KBM-7 (cell line): ENCODE measurements at regions not wholly inside any gene's neighbourhood (a gene's known extent, or its start where the extent isn't known, plus 50 kb on each side); places are given as distances from the start of the nearest gene placed in this dataset.
"Not testable (repeated sequence)": the region's sequence is repeated elsewhere in the genome, so short reads cannot be mapped to it uniquely, and the experiment has no call there.

Source experiments
- DNase-seq: peaks from one replicate; pipeline ENCODE4 v3.0.0-alpha.2; 2015
- in situ Hi-C: fragments of 300-500 bp; cut with MboI; formaldehyde crosslinking; loops from 2 replicates; pipeline ENCODE4 v1.14.3; 2020; ENCODE audit warnings: low sequenced_read_pairs, low pct_unique_long_range_greater_than_20kb, mixed read lengths

DNA sequence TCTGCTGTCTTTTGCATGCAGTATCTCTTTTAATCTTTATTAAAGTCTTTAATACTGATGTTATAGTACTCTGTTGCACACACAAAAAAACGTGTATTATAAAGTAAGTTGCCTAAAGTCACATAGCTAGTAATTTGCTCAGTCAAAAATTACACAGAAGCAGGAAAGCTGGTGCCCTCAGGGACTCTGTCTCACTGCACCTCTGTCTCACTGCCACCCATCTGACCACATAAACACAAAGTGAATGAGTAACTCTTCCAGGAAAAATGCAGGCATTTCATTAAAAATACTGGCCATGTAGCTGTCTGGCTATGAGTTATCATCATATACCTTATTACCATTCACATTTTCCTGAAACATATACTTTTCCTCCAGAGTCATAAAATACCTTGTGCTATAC lies 591.7 kb downstream of the CSNK1G3 start:
- DNase-seq: no peak
- in situ Hi-C loops: no loop called here

DNA sequence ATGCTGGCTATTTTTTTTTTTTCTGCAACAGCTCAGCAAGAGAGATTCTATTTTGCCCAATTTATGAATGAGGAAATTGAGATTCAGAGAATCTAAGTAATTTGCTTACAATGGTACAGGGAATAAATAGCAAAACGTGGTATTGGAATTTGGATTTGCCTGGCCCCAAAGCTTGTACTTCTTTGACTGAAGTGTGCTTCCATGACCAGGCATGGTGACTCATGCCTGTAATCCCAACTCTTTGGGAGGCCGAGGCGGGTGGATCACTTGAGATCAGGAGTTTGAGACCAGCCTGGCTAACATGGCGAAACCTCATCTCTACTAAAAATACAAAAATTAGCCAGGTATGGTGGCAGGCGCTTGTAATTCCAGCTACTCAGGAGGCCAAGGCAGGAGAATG lies 591.1 kb downstream of the CSNK1G3 start:
- DNase-seq, in situ Hi-C loops: not testable (repeated sequence)

DNA sequence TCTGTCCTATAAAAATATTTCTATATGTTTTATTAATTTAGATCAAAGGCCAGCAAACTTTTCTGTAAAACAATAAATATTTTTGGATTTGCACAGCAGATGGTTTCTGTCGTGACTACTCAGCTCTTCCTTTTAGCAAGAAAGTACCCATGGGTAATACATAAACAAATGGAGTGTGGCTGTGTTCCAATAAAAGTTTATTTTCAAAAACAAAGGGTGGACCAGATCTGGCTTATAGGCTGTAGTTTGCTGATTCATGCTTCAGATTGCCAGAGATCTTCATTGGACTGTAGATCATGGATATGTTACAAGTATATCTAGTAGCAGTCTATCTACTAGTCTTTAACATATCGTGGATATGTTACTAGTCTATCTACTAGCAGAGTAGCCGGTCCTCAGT lies 590.5 kb downstream of the CSNK1G3 start:
- in situ Hi-C loops: no loop called here
- DNase-seq: no peak

DNA sequence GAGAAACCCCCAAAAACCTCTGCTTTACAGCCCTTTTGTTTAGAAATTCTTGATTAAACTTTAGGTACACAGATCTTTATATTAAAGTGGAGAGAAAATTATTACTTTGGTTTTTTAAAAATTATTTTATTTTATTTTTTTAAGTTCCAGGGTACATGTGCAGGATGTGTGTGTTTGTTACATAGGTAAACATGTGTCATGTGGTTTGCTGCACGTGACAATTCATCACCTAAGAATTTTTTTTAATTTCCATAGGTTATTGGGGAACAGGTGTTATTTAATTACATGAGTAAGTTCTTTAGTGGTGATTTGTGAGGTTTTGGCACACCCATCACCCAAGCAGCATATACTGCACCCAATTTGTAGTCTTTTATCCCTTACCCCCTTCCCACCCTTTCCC lies 581.7 kb downstream of the CSNK1G3 start:
- in situ Hi-C loops: no loop called here
- no peak for DNase-seq

DNA sequence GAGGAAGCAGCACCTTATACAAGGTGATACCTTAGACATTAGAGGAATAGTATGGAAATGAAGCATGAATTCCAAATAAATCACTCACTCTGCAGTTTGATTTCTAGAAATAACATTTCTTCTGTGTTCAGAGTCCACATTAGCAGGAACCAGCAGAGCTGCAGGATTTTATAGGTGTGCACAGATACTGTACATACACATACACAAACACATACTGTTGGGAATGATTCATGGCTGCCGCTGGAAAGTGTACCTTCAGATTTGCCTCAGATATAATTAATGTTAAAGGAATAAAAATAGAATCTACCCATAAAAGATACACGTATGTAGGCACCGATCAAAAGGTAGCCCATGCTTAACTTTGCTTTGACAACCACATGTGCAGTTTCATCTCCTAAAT lies 578.1 kb downstream of the CSNK1G3 start:
- in situ Hi-C loops: no loop called here
- no peak for DNase-seq

DNA sequence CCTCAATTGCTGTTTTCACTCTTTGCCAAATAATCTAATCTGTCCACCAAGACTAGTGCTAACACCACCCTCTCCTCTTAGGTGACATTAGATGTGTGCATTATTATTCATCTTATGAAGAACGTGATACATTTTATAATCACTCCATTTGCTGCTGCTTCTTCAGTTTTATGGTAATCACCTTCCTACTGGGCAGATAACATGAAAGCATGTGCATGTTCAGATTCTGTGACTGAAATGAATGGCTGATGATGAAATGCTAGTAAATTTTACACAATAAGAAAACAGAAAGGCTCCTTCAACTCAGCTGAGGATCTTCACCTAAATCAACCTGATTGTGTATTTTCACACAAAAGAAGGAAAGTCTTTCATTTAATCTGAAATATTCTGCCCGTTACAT lies 577.6 kb downstream of the CSNK1G3 start:
- DNase-seq: no peak
- in situ Hi-C loops: no loop called here

DNA sequence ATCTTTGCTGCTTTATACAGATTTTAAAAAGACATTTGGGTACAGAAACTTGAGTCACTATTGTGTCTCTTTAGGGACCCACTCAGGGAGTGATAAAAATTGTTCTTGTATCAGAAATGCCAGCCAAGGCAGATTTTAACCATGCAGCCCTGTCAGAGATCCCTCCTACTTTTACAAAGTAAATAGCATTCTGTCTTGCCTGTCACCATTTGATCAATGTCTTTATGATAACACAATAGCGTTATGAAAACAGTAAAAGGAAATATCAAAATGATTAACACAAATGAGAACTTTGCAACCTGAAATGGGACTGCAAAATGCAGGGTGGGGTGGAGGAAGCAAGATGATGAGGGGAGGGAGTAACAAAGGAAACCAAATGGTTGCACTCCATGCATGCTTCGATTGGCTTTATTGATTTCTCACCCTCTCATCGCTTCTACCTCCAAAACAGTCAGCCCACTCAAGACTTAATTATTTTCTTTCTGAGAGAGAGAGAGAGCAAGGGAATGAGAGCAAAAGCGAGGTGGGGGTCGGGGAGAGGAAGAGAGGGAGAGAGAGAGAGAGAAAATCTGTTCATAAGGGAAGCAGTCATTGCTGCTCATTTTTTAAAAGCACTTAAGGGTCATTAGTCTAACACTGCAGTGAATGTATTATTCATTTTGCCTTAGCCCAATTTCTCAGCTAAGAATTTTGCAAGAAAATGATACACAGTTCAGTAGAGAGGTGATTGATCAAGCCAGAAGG lies 576.5 kb downstream of the CSNK1G3 start:
- in situ Hi-C loops: no loop called here
- DNase-seq: no peak

DNA sequence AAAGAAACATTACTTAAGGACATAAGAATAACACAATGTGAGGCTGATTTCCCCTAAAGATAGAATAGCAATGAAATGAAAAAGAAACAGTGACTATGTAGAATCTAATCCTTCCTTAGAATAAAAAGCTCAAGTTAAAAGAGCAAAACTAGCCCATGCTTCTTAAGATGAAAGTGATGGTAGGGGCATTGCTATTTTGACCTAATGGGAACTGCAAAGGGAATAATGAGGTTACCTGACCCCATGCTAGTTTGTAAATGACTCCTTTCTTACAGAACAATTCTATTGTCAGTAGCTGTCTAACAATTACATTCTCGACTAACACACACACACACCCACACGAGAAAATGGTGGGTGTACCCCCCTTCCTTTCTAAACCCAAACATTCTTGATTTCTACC lies 575.8 kb downstream of the CSNK1G3 start:
- no peak for DNase-seq
- in situ Hi-C loops: no loop called here

DNA sequence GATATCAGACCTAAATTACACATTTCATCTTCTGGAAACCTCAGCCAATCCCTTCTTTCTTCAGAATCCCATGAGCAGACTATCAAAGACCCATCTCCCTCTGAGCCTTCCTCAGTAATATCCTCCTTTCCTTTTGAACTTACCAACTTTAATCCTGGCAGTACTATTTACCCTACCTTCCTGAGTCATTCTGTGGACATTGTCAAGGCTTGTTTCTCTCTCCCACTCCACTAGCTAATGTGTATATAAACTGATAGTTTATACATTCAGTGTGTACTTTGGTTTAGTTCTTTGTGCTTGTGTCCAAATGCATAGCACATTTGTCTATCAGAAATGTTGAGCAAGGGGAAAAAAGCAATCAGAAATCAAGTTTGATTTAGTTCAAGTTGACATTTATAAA lies 568.3 kb downstream of the CSNK1G3 start:
- in situ Hi-C loops: no loop called here
- DNase-seq: no peak

DNA sequence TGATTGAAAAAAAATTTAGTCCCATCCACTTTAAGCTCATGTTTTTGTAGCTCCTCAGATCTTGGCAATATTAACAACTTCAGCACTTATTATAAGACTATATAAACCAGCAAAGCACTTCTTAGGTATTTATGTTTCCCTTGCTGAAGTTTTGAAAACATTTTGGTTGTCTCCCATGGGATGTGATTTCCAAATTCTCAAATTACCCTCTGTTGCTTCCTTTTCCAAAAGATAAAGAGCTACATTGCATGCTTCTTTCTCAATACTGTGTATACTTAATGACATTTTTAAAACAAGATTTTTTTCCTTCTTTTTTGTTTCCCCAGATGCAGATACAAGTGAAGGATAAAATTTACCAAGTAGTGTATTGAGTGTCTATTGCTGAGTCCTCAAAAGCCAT lies 567.1 kb downstream of the CSNK1G3 start:
- DNase-seq: no peak
- in situ Hi-C loops: no loop called here

DNA sequence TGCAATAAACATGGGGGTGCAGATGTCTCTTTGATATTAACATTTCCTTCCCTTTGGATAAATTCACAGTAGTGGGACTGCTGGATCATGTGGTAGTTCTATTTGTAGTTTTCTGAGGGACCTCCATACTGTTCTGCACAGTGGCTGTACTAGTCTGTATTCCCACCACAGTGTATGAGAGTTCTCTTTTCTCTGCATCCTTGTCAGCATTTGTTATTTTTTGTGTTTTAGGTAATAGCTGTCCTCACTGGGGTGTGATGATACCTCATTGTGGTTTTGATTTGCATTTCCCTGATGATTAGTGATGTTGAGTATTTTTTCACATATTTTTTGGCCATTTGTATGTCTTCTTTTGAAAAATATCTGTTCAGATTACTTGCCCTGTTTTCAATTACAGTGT lies 562.5 kb downstream of the CSNK1G3 start:
- in situ Hi-C loops: no loop called here
- no peak for DNase-seq

DNA sequence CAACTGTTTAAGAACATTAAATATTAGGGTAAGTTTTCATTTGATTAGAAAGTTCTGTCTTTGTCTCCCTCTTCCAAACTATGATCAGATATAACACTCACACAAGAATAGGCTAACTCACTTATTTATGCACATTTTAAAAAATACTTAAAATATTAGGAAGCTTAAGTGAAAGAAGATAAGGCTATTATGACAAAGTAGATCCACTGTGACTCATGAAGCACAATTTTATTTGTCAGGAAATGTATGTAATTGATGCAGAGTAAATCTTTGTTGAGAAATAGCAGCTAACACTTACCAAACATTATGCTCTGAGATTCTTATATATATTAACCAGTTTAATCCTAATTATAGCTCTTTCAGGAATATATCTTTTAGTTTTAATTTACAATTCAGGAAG lies 560.6 kb downstream of the CSNK1G3 start:
- DNase-seq: no peak
- in situ Hi-C loops: no loop called here

DNA sequence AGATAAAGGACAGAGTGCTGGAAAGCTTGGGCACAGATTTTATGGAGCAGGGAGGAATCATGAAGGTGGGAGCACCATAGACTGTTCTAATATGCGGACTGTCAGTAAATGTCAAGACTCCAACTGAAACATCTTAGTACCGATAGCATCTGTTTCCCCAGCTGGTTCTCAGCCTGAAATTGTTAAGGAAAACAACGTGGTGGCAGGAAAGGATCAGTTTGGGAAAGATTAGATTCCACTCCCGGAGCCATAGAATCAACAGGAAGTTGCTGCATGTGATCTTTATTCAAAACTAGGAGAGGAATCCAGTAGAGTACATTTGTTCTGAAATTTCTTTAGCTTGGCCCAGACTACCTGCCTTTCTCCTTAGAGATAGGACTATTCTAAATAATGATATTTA lies 559.1 kb downstream of the CSNK1G3 start:
- DNase-seq: no peak
- in situ Hi-C loops: no loop called here

DNA sequence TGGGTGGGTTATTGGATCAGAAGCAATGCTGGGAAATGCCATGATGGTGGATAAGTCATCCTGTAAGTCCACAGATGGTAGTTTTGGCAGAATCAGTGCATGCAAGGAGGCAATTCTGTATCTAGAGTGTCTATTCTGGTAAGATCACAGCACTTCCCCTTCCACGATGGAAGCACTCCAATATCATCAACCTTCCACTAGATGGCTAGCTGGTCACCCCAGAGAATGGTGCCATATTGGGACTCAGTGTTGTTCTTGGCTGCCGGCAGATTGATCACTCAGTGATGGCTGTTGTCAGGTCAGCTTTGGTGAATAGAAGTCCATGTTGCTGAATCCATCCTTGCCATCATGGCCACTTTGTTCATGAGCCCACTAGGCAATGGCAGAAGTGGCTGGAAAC lies 553.5 kb downstream of the CSNK1G3 start:
- DNase-seq: no peak
- in situ Hi-C loops: no loop called here

DNA sequence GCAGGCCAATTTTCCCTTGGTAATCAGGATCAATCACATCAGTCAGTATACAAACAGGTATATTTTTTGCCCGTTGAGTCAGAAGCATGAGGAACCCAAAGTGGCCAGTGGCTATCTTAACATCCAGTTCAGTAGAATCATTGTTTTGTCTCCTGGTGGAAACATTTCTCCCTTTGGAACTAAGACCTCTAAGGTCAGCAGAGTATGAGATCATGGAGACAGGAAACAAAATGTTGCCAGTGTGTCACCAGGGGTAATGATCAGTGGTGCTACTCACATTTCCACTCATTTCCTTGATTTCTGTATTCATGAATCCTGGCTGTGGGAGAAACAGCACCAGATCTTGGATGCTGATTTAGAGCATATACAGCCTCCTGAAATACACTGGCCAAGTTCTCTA lies 553.0 kb downstream of the CSNK1G3 start:
- DNase-seq: no peak
- in situ Hi-C loops: no loop called here

DNA sequence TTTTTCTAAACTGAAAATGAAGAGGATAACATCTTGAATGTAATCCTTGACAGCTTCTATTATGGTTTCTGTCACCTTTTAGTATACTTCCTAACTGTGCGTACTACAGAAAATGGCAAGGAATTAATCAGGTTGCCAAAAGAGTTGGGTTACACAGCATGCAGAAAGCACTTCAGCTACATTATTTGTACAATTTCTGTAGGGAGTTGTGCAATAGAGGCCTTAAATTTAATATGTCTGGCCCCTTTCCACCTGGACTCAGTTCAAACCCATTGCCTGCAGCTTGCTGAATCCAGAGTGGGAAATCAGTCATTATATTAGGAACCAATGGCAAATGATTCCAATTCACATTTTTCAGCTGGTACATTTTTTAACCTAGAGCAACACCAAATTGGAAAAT lies 549.7 kb downstream of the CSNK1G3 start:
- in situ Hi-C loops: no loop called here
- DNase-seq: no peak

DNA sequence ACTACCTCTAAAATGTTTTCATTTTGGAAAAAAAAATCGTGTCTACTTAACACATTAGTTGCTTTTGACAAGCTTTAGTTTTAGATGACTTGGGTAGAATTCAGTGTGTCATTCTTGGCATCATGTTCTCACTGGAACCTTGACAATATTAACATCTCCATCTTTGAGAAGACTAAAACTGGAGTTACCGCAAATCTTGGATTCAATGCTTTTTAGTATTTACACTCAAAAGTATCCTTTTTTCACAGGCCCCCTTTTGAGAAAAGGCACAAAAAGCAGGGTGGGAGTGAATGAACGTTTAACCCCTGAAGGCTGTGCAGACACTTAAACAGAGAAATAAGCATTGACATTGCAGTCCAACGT lies 549.1 kb downstream of the CSNK1G3 start:
- in situ Hi-C loops: no loop called here
- no peak for DNase-seq

DNA sequence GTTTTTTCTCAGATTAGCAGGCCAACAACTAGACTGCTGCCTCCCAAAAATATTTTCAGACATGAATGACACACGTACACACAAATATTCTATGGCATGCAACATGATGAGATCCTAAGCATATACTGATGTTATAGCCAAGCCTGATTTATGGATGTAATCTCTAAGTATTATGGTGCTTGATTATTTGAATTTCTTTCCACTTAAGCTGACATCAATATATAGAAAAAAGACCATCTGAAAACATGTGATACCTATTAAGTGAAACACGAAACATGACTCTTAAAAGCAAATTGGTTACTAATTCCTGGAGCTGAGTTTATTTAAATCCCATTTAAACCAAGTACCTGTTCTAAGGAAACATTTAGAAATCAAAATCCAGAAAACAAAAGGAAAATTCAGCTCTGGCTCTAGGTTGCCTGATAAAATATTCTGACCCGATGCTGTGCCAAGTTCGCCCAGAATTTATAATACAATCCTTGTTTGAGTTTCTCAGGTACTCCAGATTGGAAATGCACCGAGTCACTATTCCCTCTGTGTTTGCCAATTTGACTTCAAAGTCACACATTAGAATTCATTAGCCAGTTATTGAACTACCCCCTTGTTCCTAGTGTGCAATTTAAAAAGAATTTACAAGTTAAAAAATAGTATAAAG lies 548.6 kb downstream of the CSNK1G3 start:
- no peak for DNase-seq

DNA sequence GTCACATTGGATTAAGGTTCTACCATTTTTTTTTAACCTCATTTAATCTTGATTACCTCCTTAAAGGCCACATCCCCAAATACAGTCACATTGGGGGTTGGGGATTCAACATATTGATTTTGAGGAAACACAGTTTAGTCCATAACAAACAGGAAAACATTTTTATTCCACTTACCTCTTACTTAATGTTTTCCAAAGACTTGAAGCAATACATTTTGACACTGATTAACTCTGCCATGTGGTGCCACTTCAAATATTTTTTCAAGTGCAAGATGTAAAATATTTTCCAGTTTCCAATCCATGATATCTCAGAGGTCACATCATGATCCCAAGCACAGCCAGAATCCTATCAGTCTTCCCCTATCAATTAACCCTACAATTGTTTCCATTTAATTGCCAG lies 548.0 kb downstream of the CSNK1G3 start:
- DNase-seq: no peak
- in situ Hi-C loops: no loop called here

More for the DNA sequence above, 548.6 kb downstream of the CSNK1G3 start:
- in situ Hi-C loops: no loop called here

DNA sequence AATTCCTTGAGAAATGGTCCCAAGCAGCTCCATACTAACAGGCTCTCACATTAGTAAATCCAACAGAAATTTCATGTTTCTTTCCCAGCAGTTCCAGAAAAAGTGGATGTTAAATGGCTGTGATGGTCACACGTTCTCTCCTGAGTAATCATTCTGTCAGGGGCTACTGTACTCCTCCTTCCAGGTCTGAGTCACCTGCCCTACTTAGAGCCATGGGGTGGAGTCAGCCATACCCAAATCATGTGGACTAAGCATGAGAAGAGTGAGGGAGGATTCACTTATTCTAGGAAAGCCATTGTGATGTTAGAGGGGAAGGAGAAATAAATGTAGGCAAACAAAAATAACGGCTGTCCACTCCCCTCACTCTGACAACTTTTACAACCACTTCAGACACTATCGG lies 547.2 kb downstream of the CSNK1G3 start:
- in situ Hi-C loops: no loop called here
- DNase-seq: no peak

DNA sequence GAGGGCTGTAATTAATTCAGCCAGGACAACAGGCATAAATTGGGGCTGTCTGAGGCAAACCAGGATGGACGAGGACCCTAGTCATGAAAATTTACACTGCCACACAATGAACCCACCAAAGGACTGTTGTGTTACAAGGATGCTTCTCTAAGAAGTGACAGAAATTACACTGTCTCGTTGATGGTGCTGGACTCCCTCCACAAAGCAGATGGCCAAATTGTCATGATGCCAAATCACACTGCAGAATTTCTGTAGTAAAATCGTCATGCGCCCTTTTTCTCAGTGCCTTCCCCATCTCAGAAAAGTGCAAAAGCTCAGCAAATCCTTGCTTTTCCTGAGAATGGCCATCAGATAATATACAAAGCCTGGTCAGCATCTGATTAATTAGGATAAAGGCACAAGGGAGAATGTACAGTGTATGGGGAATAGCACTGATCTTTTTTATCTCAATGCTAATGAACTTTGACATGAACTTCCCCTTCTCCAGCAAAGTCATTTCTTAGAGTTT lies 545.8 kb downstream of the CSNK1G3 start:
- DNase-seq: peak; percentile 54
- in situ Hi-C loops: no loop called here
